ENCODE measurements at regions not wholly inside any gene's neighbourhood (a gene's known extent, or its start where the extent isn't known, plus 50 kb on each side); places are given as distances from the start of the nearest gene placed in this dataset.
"Not testable (repeated sequence)": the region's sequence is repeated elsewhere in the genome, so short reads cannot be mapped to it uniquely, and the experiment has no call there.

- no peak for TF ChIP-seq CTCF (IDR thresholded peaks at IDR 0.05; ENCODE audit: low read depth, low read length)
Measured at GRCh38 chr9:31325778-31326177, 1058.7 kb upstream of the ACO1 start.

GRCh38 chr9:31326883-31327282 lies 1057.6 kb upstream of the ACO1 start:
- H3K4me3 ChIP-seq (ENCODE audit: low read depth, low read length): not testable (repeated sequence)

More at GRCh38 chr9:31325778-31326177, 1058.7 kb upstream of the ACO1 start:
- H3K4me3 ChIP-seq (ENCODE audit: low read depth, low read length): no peak overlapping the region

GRCh38 chr9:31334837-31335528 lies 1049.5 kb upstream of the ACO1 start:
- no peak for TF ChIP-seq CTCF (IDR thresholded peaks at IDR 0.05; ENCODE audit: low read depth, low read length)
- H3K4me3 ChIP-seq (ENCODE audit: low read depth, low read length): no peak overlapping the region

GRCh38 chr9:31335529-31336234 lies 1048.8 kb upstream of the ACO1 start:
- TF ChIP-seq CTCF (IDR thresholded peaks at IDR 0.05; ENCODE audit: low read depth, low read length): no peak

GRCh38 chr9:31336386-31336785 lies 1048.1 kb upstream of the ACO1 start:
- TF ChIP-seq CTCF (IDR thresholded peaks at IDR 0.05; ENCODE audit: low read depth, low read length): no peak
- no peak overlapping the region for H3K4me3 ChIP-seq (ENCODE audit: low read depth, low read length)

More at GRCh38 chr9:31335529-31336234, 1048.8 kb upstream of the ACO1 start:
- no peak overlapping the region for H3K4me3 ChIP-seq (ENCODE audit: low read depth, low read length)

- no peak for TF ChIP-seq CTCF (IDR thresholded peaks at IDR 0.05; ENCODE audit: low read depth, low read length)
- no peak overlapping the region for H3K4me3 ChIP-seq (ENCODE audit: low read depth, low read length)
Measured at GRCh38 chr9:31336841-31337240, 1047.6 kb upstream of the ACO1 start.

GRCh38 chr9:31347082-31347617 lies 1037.3 kb upstream of the ACO1 start:
- no peak for TF ChIP-seq CTCF (IDR thresholded peaks at IDR 0.05; ENCODE audit: low read depth, low read length)
- H3K4me3 ChIP-seq (ENCODE audit: low read depth, low read length): no peak overlapping the region

All from WI38 (cell line).